Midbrain (tissue), 1 donor: ENCODE measurements at regions not wholly inside any gene's neighbourhood (a gene's known extent, or its start where the extent isn't known, plus 50 kb on each side); places are given as distances from the start of the nearest gene placed in this dataset.
"Not testable (repeated sequence)": the region's sequence is repeated elsewhere in the genome, so short reads cannot be mapped to it uniquely, and the experiment has no call there.

ENCODE experiments used
- DNase-seq: peaks from one replicate; lab custom pipeline; 2025; lab: John Stamatoyannopoulos, UW

- DNase-seq: no peak
Measured at GRCh38 chr17:21517538-21518293, 141.6 kb downstream of the KCNJ12 start.

- no peak for DNase-seq
Measured at GRCh38 chr17:21522755-21523336, 146.7 kb downstream of the KCNJ12 start.

- DNase-seq: no peak
Measured at GRCh38 chr17:21523497-21524210, 147.5 kb downstream of the KCNJ12 start.

GRCh38 chr17:21524211-21524591 is 148.0 kb downstream of the KCNJ12 start:
- no peak for DNase-seq

GRCh38 chr17:21525464-21526130 is 149.4 kb downstream of the KCNJ12 start:
- no peak for DNase-seq

GRCh38 chr17:21528031-21528695 is 152.0 kb downstream of the KCNJ12 start:
- no peak for DNase-seq

GRCh38 chr17:21530311-21530710 is 154.2 kb downstream of the KCNJ12 start:
- no peak for DNase-seq

- DNase-seq: no peak
Measured at GRCh38 chr17:21530841-21531240, 154.7 kb downstream of the KCNJ12 start.

GRCh38 chr17:21532763-21533385 is 156.7 kb downstream of the KCNJ12 start:
- no peak for DNase-seq

GRCh38 chr17:21535686-21536375 is 156.5 kb upstream of the KCNJ18 start:
- DNase-seq: no peak

- no peak for DNase-seq
Measured at GRCh38 chr17:21537302-21537701, 155.0 kb upstream of the KCNJ18 start.

- no peak for DNase-seq
Measured at GRCh38 chr17:21538615-21539014, 153.7 kb upstream of the KCNJ18 start.

GRCh38 chr17:21539146-21539545 is 153.2 kb upstream of the KCNJ18 start:
- DNase-seq: no peak

GRCh38 chr17:21540502-21540901 is 151.8 kb upstream of the KCNJ18 start:
- DNase-seq: no peak

GRCh38 chr17:21542070-21542469 is 150.3 kb upstream of the KCNJ18 start:
- DNase-seq: no peak

- DNase-seq: no peak
Measured at GRCh38 chr17:21542991-21543390, 149.3 kb upstream of the KCNJ18 start.

- no peak for DNase-seq
Measured at GRCh38 chr17:21545064-21545463, 147.3 kb upstream of the KCNJ18 start.

GRCh38 chr17:21548236-21548635 is 144.1 kb upstream of the KCNJ18 start:
- no peak for DNase-seq

- DNase-seq: no peak
Measured at GRCh38 chr17:21549107-21549687, 143.1 kb upstream of the KCNJ18 start.

GRCh38 chr17:21550031-21550430 is 142.3 kb upstream of the KCNJ18 start:
- not testable (repeated sequence) for DNase-seq
